ENCODE measurements at regions not wholly inside any gene's neighbourhood (a gene's known extent, or its start where the extent isn't known, plus 50 kb on each side); places are given as distances from the start of the nearest gene placed in this dataset.

- BruUV-seq (replicated peaks), result no TSS peak
- H3K9me1 ChIP-seq (ENCODE audit: insufficient read depth, low read length), result no peaks in the 10 kb centered on the region
- H2BK15ac ChIP-seq (ENCODE audit: low read depth, low read length), result no peak overlapping the region
- H3K4me3 ChIP-seq (ENCODE audit: insufficient read depth, low read depth, low read length), result no peak overlapping the region
- no peak overlapping the region for H4K5ac ChIP-seq (ENCODE audit: low read depth, low read length)
- peaks cover 13% of the 10 kb centered on the region; the same call in 1 of the 2 replicates for H3K9me3 ChIP-seq (ENCODE audit: control insufficient read depth, insufficient read depth, low read length)
- ATAC-seq (ENCODE audit: low read depth) (no peak), DNase-seq (no peak)
- ChIA-PET CTCF (no interaction called here), POLR2A (ENCODE audit: unreplicated experiment) (no interaction called here)
- no peak overlapping the region for H2BK5ac ChIP-seq (ENCODE audit: low read depth, low read length, poor library complexity, severe bottlenecking)
- TF ChIP-seq RFX5 (IDR thresholded peaks at IDR 0.05; ENCODE audit: low read depth, low read length), result no peak
- TF ChIP-seq ELK1 (IDR thresholded peaks at IDR 0.05; ENCODE audit: borderline replicate concordance, low read depth, low read length), result no peak
- H3K18ac ChIP-seq (ENCODE audit: low read depth, low read length), result no peak overlapping the region
- no peak overlapping the region for H4K91ac ChIP-seq (ENCODE audit: insufficient read depth, low read depth, low read length)
- H3K23ac ChIP-seq (ENCODE audit: low read depth, low read length), result no peak overlapping the region
- H3K4me1 ChIP-seq (ENCODE audit: control insufficient read depth, insufficient read depth, low read length), result no peaks in the 10 kb centered on the region
- H2AFZ ChIP-seq (replicated peaks; ENCODE audit: low read length, poor library complexity), result no peak overlapping the region
- H3K56ac ChIP-seq (ENCODE audit: extremely low read depth, insufficient read depth, low read length), result no peak overlapping the region
- H3K36me3 ChIP-seq (ENCODE audit: control insufficient read depth, insufficient read depth, low read length), result no peaks in the 10 kb centered on the region
- in situ Hi-C loops (cut with MboI; ENCODE audit: low sequenced_read_pairs) (no loop called here), intact Hi-C loops (cut with micrococcal nuclease) (loop anchor here (10.0 kb wide), 1 partner anchor 206 kb away; no protein-coding TSS in a partner anchor), dilution Hi-C loops (cut with HindIII; ENCODE audit: low sequenced_read_pairs, unreplicated experiment) (no loop called here)
- H2BK20ac ChIP-seq (ENCODE audit: low read depth, low read length), result no peak overlapping the region
- H3K79me1 ChIP-seq (ENCODE audit: low read depth in 1 of 2, low read length in 2 of 2), result no peaks in the 10 kb centered on the region
- H3K27me3 ChIP-seq (ENCODE audit: control insufficient read depth, insufficient read depth, low read length), result no peaks in the 10 kb centered on the region
- no peak overlapping the region for H3K9ac ChIP-seq (ENCODE audit: low read depth, low read length)
- H4K8ac ChIP-seq (ENCODE audit: low read depth in 2 of 2, low read length in 2 of 2), result no peak overlapping the region
- no peak overlapping the region for H2AK9ac ChIP-seq (replicated peaks; ENCODE audit: low read depth, low read length, poor library complexity)
- no peaks in the 10 kb centered on the region for H4K20me1 ChIP-seq (ENCODE audit: insufficient read depth, low read length)
- H3K14ac ChIP-seq (replicated peaks; ENCODE audit: low read depth, low read length), result no peak overlapping the region
- no peak overlapping the region for H3K4me2 ChIP-seq (ENCODE audit: low read depth, low read length)
- H2AK5ac ChIP-seq (ENCODE audit: low read depth, low read length), result no peak overlapping the region
- no peak overlapping the region for H2BK120ac ChIP-seq (ENCODE audit: low read depth, low read length)
- no peak overlapping the region for H3K4ac ChIP-seq (ENCODE audit: low read depth, low read length)
- no peak overlapping the region for H3K27ac ChIP-seq (ENCODE audit: insufficient read depth, low read length)
Measured at GRCh38 chr2:16351137-16351536, 314.5 kb downstream of the CYRIA start.

Data from IMR-90 (cell line).